CD4-positive, alpha-beta T cell (primary cell): ENCODE measurements at regions not wholly inside any gene's neighbourhood (a gene's known extent, or its start where the extent isn't known, plus 50 kb on each side); places are given as distances from the start of the nearest gene placed in this dataset.

Experiments used
- ATAC-seq: fragments of 200-7000 bp; cut with Tn5 transposase; one replicate; pipeline ENCODE4 v1.10.0; 2022; ENCODE audit warnings: mild to moderate bottlenecking; ENCODE audit not compliant: poor library complexity
- CTCF ChIA-PET: fragments of 350-600 bp; sonication (Branson Sonifier 250); formaldehyde crosslinking; loops from one replicate; lab custom pipeline; 2021; ENCODE audit warnings: antibody characterized with exemption, inconsistent platforms; lab: Charles Lee
- POLR2A ChIA-PET: fragments of 350-600 bp; sonication (Branson Sonifier 250); formaldehyde crosslinking; loops from one replicate; lab custom pipeline; 2021; ENCODE audit warnings: antibody characterized with exemption, inconsistent platforms; lab: Charles Lee
- DNase-seq, 14 experiments: peaks; one replicate each; pipeline ENCODE4 v3.0.0-alpha.2; 2013 to 2020; ENCODE audit warnings: mixed read lengths in 2 of 14
- H3K27ac ChIP-seq, 2 donors: one replicate each; pipeline versions ENCODE4 v1.5.1 to v1.7.0; 2013; ENCODE audit warnings: low read length in 2 of 2, low read depth in 1 of 2, mild to moderate bottlenecking in 1 of 2
- H3K27me3 ChIP-seq, 2 experiments: 1 replicate in 1 of 2; 2 replicates in 1 of 2; pipeline versions ENCODE4 v1.6.1 to v1.7.0; 2013; ENCODE audit warnings: low read length in 2 of 2, control low read depth in 1 of 2, mild to moderate bottlenecking in 1 of 2, moderate library complexity in 1 of 2; ENCODE audit not compliant: insufficient read depth in 2 of 2, control insufficient read depth in 1 of 2
- H3K36me3 ChIP-seq: one replicate; pipeline ENCODE4 v1.6.1; 2013; ENCODE audit warnings: low read length, control low read depth; ENCODE audit not compliant: insufficient read depth
- H3K4me1 ChIP-seq: one replicate; pipeline ENCODE4 v1.6.1; 2013; ENCODE audit warnings: low read length, control low read depth; ENCODE audit not compliant: insufficient read depth
- H3K4me3 ChIP-seq: one replicate; pipeline ENCODE4 v1.5.1; 2013; ENCODE audit warnings: mild to moderate bottlenecking, low read length, moderate library complexity
- H3K9me3 ChIP-seq, 2 experiments: 1 replicate in 1 of 2; 2 replicates in 1 of 2; pipeline versions ENCODE4 v1.6.1 to v1.7.0; 2013; ENCODE audit warnings: low read length in 2 of 2, mild to moderate bottlenecking in 2 of 2, control low read depth in 1 of 2, moderate library complexity in 1 of 2; ENCODE audit not compliant: control insufficient read depth in 1 of 2, insufficient read depth in 1 of 2
- H3K27ac Mint-ChIP-seq: one replicate; pipeline ENCODE4 v1.8.0; 2020; ENCODE audit warnings: mixed read lengths
- H3K27me3 Mint-ChIP-seq: one replicate; pipeline ENCODE4 v1.8.0; 2021; ENCODE audit warnings: mixed read lengths
- H3K36me3 Mint-ChIP-seq: one replicate; pipeline ENCODE4 v1.8.0; 2021; ENCODE audit warnings: low read depth, mixed read lengths
- H3K4me1 Mint-ChIP-seq: one replicate; pipeline ENCODE4 v1.8.0; 2021; ENCODE audit warnings: low read depth, mixed read lengths
- H3K4me3 Mint-ChIP-seq: one replicate; pipeline ENCODE4 v1.8.0; 2020; ENCODE audit warnings: mild to moderate bottlenecking, mixed read lengths
- H3K9me3 Mint-ChIP-seq: one replicate; pipeline ENCODE4 v1.8.0; 2020; ENCODE audit warnings: mixed read lengths
- CTCF ChIP-seq: fragments of 200-600 bp; IDR thresholded peaks from one replicate; pipeline ENCODE4 v1.8.0; 2022; ENCODE audit warnings: antibody characterized with exemption, mild to moderate bottlenecking
- intact Hi-C, 2 experiments: fragments of 100-400 bp; cut with DNase I in 1 of 2; cut with micrococcal nuclease in 1 of 2; formaldehyde crosslinking; loops; one replicate each; pipeline versions ENCODE4 v1.15.1 to v1.9.0; 2023 to 2025; cut with DNase I, micrococcal nuclease

DNA sequence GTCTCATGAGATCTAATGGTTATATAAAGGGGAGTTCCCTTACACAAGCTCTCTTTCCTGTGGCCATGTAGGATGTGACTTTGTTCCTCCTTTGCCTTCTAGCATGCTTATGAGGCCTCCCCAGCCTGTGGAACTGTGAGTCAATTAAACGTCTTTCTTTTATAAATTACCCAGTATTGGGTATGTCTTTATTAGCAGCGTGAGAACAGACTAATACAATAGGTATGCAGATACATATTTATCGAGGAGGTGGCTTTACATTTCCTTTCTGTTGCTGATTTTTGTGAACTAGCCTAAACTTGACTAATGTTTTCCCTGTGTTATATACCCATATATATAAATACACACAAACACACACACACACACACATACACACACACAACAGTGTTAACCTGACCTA is 80.2 kb downstream of the VCX2 start:
- no peak for ATAC-seq
- TF ChIP-seq CTCF, result no peak
- H3K4me1 ChIP-seq, result no peaks in the 10 kb centered on the region
- H3K9me3 Mint-ChIP-seq, result no peaks in the 10 kb centered on the region
- H3K4me1 Mint-ChIP-seq, result no peaks in the 10 kb centered on the region
- no peaks in the 10 kb centered on the region for H3K9me3 ChIP-seq
- no peak overlapping the region for H3K4me3 Mint-ChIP-seq
- H3K36me3 Mint-ChIP-seq, result no peaks in the 10 kb centered on the region
- POLR2A ChIA-PET, result no interaction called here
- intact Hi-C loops, result no loop called here
- no peak overlapping the region for H3K27ac Mint-ChIP-seq
- H3K36me3 ChIP-seq, result no peaks in the 10 kb centered on the region
- CTCF ChIA-PET, result no interaction called here
- no peak overlapping the region for H3K4me3 ChIP-seq
- DNase-seq, result no peak
- no peaks in the 10 kb centered on the region for H3K27me3 Mint-ChIP-seq
- no peaks in the 10 kb centered on the region for H3K27me3 ChIP-seq
- H3K27ac ChIP-seq, result no peak overlapping the region

- H3K27ac ChIP-seq, result no peak overlapping the region
- H3K9me3 Mint-ChIP-seq, result no peaks in the 10 kb centered on the region
- H3K4me3 ChIP-seq, result no peak overlapping the region
- no peaks in the 10 kb centered on the region for H3K4me1 ChIP-seq
- ATAC-seq, result no peak
- H3K36me3 Mint-ChIP-seq, result no peaks in the 10 kb centered on the region
- no peak for TF ChIP-seq CTCF
- no peaks in the 10 kb centered on the region for H3K27me3 ChIP-seq
- no peaks in the 10 kb centered on the region for H3K9me3 ChIP-seq
- no peak overlapping the region for H3K4me3 Mint-ChIP-seq
- H3K27me3 Mint-ChIP-seq, result no peaks in the 10 kb centered on the region
- intact Hi-C loops, result no loop called here
- ChIA-PET POLR2A (no interaction called here), CTCF (no interaction called here)
- no peaks in the 10 kb centered on the region for H3K36me3 ChIP-seq
- H3K27ac Mint-ChIP-seq, result no peak overlapping the region
- H3K4me1 Mint-ChIP-seq, result no peaks in the 10 kb centered on the region
- DNase-seq, result no peak
Measured at GRCh38 chrX:8090482-8090881, 80.6 kb downstream of the VCX2 start.

DNA sequence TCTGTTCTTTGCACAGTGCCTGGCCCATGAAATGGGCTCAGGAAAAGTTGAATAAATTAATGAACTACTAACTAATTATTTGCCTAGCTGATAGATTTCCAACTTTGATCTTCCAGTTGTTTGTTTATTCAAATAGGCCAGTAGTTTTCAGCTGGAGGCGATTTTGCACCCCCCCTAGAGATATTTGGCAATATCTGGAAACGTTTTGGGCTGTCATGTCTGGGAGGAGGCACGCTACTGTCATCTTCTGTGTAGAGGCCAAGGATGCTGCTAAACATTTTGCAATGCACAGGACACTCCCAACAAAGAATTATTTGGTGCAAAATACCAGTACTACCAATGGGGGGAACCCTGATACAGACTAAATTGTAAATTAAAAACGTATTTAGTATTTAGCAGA is 81.9 kb downstream of the VCX2 start:
- intact Hi-C loops, result no loop called here
- DNase-seq (no peak), ATAC-seq (no peak)
- H3K27me3 ChIP-seq, result no peaks in the 10 kb centered on the region
- no peak overlapping the region for H3K4me3 ChIP-seq
- H3K36me3 Mint-ChIP-seq, result no peaks in the 10 kb centered on the region
- ChIA-PET POLR2A (no interaction called here), CTCF (no interaction called here)
- no peaks in the 10 kb centered on the region for H3K4me1 ChIP-seq
- no peak for TF ChIP-seq CTCF
- no peaks in the 10 kb centered on the region for H3K27me3 Mint-ChIP-seq
- no peak overlapping the region for H3K27ac ChIP-seq
- H3K36me3 ChIP-seq, result no peaks in the 10 kb centered on the region
- no peaks in the 10 kb centered on the region for H3K9me3 ChIP-seq
- H3K9me3 Mint-ChIP-seq, result no peaks in the 10 kb centered on the region
- H3K4me3 Mint-ChIP-seq, result no peak overlapping the region
- no peaks in the 10 kb centered on the region for H3K4me1 Mint-ChIP-seq
- no peak overlapping the region for H3K27ac Mint-ChIP-seq
